Forelimb muscle (tissue), 1 donor: ENCODE measurements at regions not wholly inside any gene's neighbourhood (a gene's known extent, or its start where the extent isn't known, plus 50 kb on each side); places are given as distances from the start of the nearest gene placed in this dataset.
A peak's percentile ranks its signal among the peaks of the same experiment; 100 is the strongest.

Source experiments
- DNase-seq: peaks from one replicate; pipeline ENCODE4 v3.0.0-alpha.2; 2013; ENCODE audit warnings: low read depth

- no peak for DNase-seq
Observed at GRCh38 chr7:84328571-84328970, 134.0 kb upstream of the SEMA3A start.

- no peak for DNase-seq
Observed at GRCh38 chr7:84324136-84324630, 129.6 kb upstream of the SEMA3A start.

GRCh38 chr7:84317536-84317935 lies 122.9 kb upstream of the SEMA3A start:
- DNase-seq = no peak

GRCh38 chr7:84314263-84314662 lies 119.7 kb upstream of the SEMA3A start:
- DNase-seq = no peak

GRCh38 chr7:84304407-84304806 lies 109.8 kb upstream of the SEMA3A start:
- no peak for DNase-seq

GRCh38 chr7:84302949-84303348 lies 108.4 kb upstream of the SEMA3A start:
- DNase-seq = no peak

- no peak for DNase-seq
Observed at GRCh38 chr7:84297616-84298015, 103.0 kb upstream of the SEMA3A start.

- peak; percentile 36 for DNase-seq
Observed at GRCh38 chr7:84294847-84295455, 100.4 kb upstream of the SEMA3A start.

GRCh38 chr7:84294391-84294790 lies 99.8 kb upstream of the SEMA3A start:
- DNase-seq = no peak

- DNase-seq = no peak
Observed at GRCh38 chr7:84291756-84292155, 97.2 kb upstream of the SEMA3A start.

GRCh38 chr7:84283798-84284197 lies 89.2 kb upstream of the SEMA3A start:
- no peak for DNase-seq

- no peak for DNase-seq
Observed at GRCh38 chr7:84281518-84281917, 86.9 kb upstream of the SEMA3A start.

GRCh38 chr7:84277628-84278224 lies 83.1 kb upstream of the SEMA3A start:
- DNase-seq = no peak

- DNase-seq = no peak
Observed at GRCh38 chr7:84274029-84274638, 79.5 kb upstream of the SEMA3A start.

GRCh38 chr7:84271543-84271942 lies 77.0 kb upstream of the SEMA3A start:
- no peak for DNase-seq

- no peak for DNase-seq
Observed at GRCh38 chr7:84264396-84264795, 69.8 kb upstream of the SEMA3A start.

- no peak for DNase-seq
Observed at GRCh38 chr7:84263106-84263505, 68.5 kb upstream of the SEMA3A start.

GRCh38 chr7:84261509-84261908 lies 66.9 kb upstream of the SEMA3A start:
- no peak for DNase-seq

GRCh38 chr7:84258628-84259027 lies 64.0 kb upstream of the SEMA3A start:
- no peak for DNase-seq

- DNase-seq = no peak
Observed at GRCh38 chr7:84256571-84256971, 62.0 kb upstream of the SEMA3A start.

GRCh38 chr7:84251277-84251781 lies 56.7 kb upstream of the SEMA3A start:
- peak; percentile 88 for DNase-seq

- no peak for DNase-seq
Observed at GRCh38 chr7:84250452-84250851, 55.9 kb upstream of the SEMA3A start.

GRCh38 chr7:84249656-84250055 lies 55.1 kb upstream of the SEMA3A start:
- DNase-seq = no peak
